Ovary (tissue), 3 donors: ENCODE measurements at regions not wholly inside any gene's neighbourhood (a gene's known extent, or its start where the extent isn't known, plus 50 kb on each side); places are given as distances from the start of the nearest gene placed in this dataset.

Experiments used
- EP300 ChIP-seq: sonication (generic); formaldehyde crosslinking; IDR thresholded peaks from one replicate; pipeline ENCODE4 v1.6.1; 2017; ENCODE audit warnings: antibody characterized with exemption
- TF ChIP-seq, protein P1 (sequence below), 3 donors: fragments of 450-650 bp in 2 of 3; fragments of 200-600 bp in 1 of 3; IDR thresholded peaks; one replicate each; pipeline versions ENCODE4 v1.5.1 to v1.8.0; 2016 to 2022; ENCODE audit warnings: antibody characterized with exemption in 3 of 3, mild to moderate bottlenecking in 1 of 3
- donor health status: DM: no; HTN: no; CAD: no.

- TF ChIP-seq, protein P1, sequence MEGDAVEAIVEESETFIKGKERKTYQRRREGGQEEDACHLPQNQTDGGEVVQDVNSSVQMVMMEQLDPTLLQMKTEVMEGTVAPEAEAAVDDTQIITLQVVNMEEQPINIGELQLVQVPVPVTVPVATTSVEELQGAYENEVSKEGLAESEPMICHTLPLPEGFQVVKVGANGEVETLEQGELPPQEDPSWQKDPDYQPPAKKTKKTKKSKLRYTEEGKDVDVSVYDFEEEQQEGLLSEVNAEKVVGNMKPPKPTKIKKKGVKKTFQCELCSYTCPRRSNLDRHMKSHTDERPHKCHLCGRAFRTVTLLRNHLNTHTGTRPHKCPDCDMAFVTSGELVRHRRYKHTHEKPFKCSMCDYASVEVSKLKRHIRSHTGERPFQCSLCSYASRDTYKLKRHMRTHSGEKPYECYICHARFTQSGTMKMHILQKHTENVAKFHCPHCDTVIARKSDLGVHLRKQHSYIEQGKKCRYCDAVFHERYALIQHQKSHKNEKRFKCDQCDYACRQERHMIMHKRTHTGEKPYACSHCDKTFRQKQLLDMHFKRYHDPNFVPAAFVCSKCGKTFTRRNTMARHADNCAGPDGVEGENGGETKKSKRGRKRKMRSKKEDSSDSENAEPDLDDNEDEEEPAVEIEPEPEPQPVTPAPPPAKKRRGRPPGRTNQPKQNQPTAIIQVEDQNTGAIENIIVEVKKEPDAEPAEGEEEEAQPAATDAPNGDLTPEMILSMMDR (IDR thresholded peaks at IDR 0.05): no peak
- TF ChIP-seq EP300: no peak
Observed at GRCh38 chr7:12868027-12868426, 180.6 kb downstream of the ARL4A start.
